SK-N-SH (cell line): ENCODE measurements at regions not wholly inside any gene's neighbourhood (a gene's known extent, or its start where the extent isn't known, plus 50 kb on each side); places are given as distances from the start of the nearest gene placed in this dataset.

Source experiments
- CTCF ChIA-PET: fragments of 300-600, 350-600 bp; formaldehyde crosslinking; extraction: SDS; loops from one replicate; lab custom pipeline; 2021; lab: Yijun Ruan, JAX
- POLR2A ChIA-PET: fragments of 350-600 bp; sonication (Branson Sonifier 250); formaldehyde crosslinking; extraction: SDS; loops from one replicate; lab custom pipeline; 2020; ENCODE audit warnings: antibody characterized with exemption, inconsistent platforms; lab: Yijun Ruan, JAX
- DNase-seq: peaks from one replicate; pipeline ENCODE4 v3.0.0; 2012
- H2AFZ ChIP-seq: fragments of 200-600 bp; sonication (generic); 2 replicates; pipeline ENCODE4 v1.8.1; 2016; ENCODE audit warnings: antibody characterized with exemption, mild to moderate bottlenecking, low read depth
- H3F3A ChIP-seq: fragments of 200-600 bp; sonication (generic); replicated peaks from 2 replicates; pipeline ENCODE3; 2016; ENCODE audit warnings: antibody characterized with exemption, mild to moderate bottlenecking; ENCODE audit not compliant: insufficient read depth
- H3K27ac ChIP-seq, 2 experiments: fragments of 200-500 bp in 1 of 2; fragments of 200-600 bp in 1 of 2; sonication (Bioruptor generic) in 1 of 2; sonication (generic), shearing (Covaris generic) in 1 of 2; 2 replicates each; pipeline versions ENCODE4 v1.5.1 to v1.6.1; 2014 to 2016; ENCODE audit warnings: low read depth in 2 of 2, inconsistent platforms in 1 of 2, low read length in 1 of 2, mild to moderate bottlenecking in 1 of 2, mixed read lengths in 1 of 2
- H3K27me3 ChIP-seq: fragments of 200-600 bp; sonication (generic), shearing (Covaris generic); 2 replicates; pipeline ENCODE4 v1.6.1; 2016; ENCODE audit warnings: mixed run types; ENCODE audit not compliant: insufficient read depth
- H3K36me3 ChIP-seq, 2 experiments: fragments of 200-500 bp in 1 of 2; fragments of 200-600 bp in 1 of 2; sonication (Bioruptor generic) in 1 of 2; sonication (generic) in 1 of 2; replicated peaks in 1 of 2; 2 replicates each; pipeline versions ENCODE3 to v1.5.1; 2014 to 2016; ENCODE audit warnings: low read length in 1 of 2, mild to moderate bottlenecking in 1 of 2; ENCODE audit not compliant: insufficient read depth in 2 of 2, control insufficient read depth in 1 of 2
- H3K4me1 ChIP-seq, 2 experiments: fragments of 200-500 bp in 1 of 2; fragments of 200-600 bp in 1 of 2; sonication (Bioruptor generic) in 1 of 2; sonication (generic), shearing (Covaris generic) in 1 of 2; 2 replicates each; pipeline versions ENCODE4 v1.5.1 to v1.6.1; 2014 to 2016; ENCODE audit warnings: low read depth in 1 of 2, low read length in 1 of 2, mixed run types in 1 of 2; ENCODE audit not compliant: insufficient read depth in 2 of 2, control insufficient read depth in 1 of 2
- H3K4me2 ChIP-seq: fragments of 200-600 bp; sonication (generic), shearing (Covaris generic); 2 replicates; pipeline ENCODE4 v1.6.1; 2017; ENCODE audit warnings: mixed run types
- H3K4me3 ChIP-seq, 2 experiments: fragments of 200-500 bp in 1 of 2; fragments of 200-600 bp in 1 of 2; sonication (Bioruptor generic) in 1 of 2; sonication (generic), shearing (Covaris generic) in 1 of 2; 2 replicates each; pipeline versions ENCODE4 v1.5.1 to v1.8.1; 2014 to 2016; ENCODE audit warnings: low read depth in 2 of 2, inconsistent platforms in 1 of 2, low read length in 1 of 2, mild to moderate bottlenecking in 1 of 2, mixed read lengths in 1 of 2, moderate library complexity in 1 of 2
- H3K79me2 ChIP-seq: fragments of 200-600 bp; sonication (generic); 2 replicates; pipeline ENCODE4 v1.8.1; 2017; ENCODE audit warnings: mild to moderate bottlenecking; ENCODE audit not compliant: insufficient read depth
- H3K9ac ChIP-seq: fragments of 200-600 bp; sonication (generic); 2 replicates; pipeline ENCODE4 v1.6.1; 2017; ENCODE audit warnings: mixed run types
- H3K9me2 ChIP-seq: fragments of 200-600 bp; sonication (generic); 2 replicates; pipeline ENCODE4 v1.6.1; 2017; ENCODE audit warnings: mixed run types
- H3K9me3 ChIP-seq: fragments of 200-600 bp; sonication (generic); 2 replicates; pipeline ENCODE4 v1.6.1; 2017; ENCODE audit warnings: mixed run types, mild to moderate bottlenecking, moderate library complexity
- H4K20me1 ChIP-seq: fragments of 200-600 bp; sonication (generic); 2 replicates; pipeline ENCODE4 v1.6.1; 2017; ENCODE audit warnings: mild to moderate bottlenecking, mixed run types; ENCODE audit not compliant: insufficient read depth
- EP300 ChIP-seq, 2 experiments: IDR thresholded peaks; 2 replicates each; pipeline versions ENCODE4 v1.4.0 to v1.6.1; 2012; ENCODE audit warnings: borderline replicate concordance in 1 of 2, low read depth in 1 of 2, low read length in 1 of 2
- FOSL2 ChIP-seq: IDR thresholded peaks from 2 replicates; pipeline ENCODE4 v1.4.0; 2012; ENCODE audit warnings: low read depth, mild to moderate bottlenecking, moderate library complexity, borderline replicate concordance
- FOXJ3 ChIP-seq: sonication (generic); formaldehyde crosslinking; IDR thresholded peaks from 2 replicates; pipeline ENCODE4 v1.5.1; 2020; ENCODE audit warnings: mild to moderate bottlenecking, missing genetic modification reagents
- GABPA ChIP-seq: IDR thresholded peaks from 2 replicates; pipeline ENCODE4 v1.4.0; 2012; ENCODE audit warnings: low read depth, mild to moderate bottlenecking
- JUND ChIP-seq: IDR thresholded peaks from 2 replicates; pipeline ENCODE4 v1.4.0; 2012
- MAX ChIP-seq: IDR thresholded peaks from 2 replicates; pipeline ENCODE4 v1.4.0; 2012; ENCODE audit warnings: low read depth
- MEF2A ChIP-seq: IDR thresholded peaks from 2 replicates; pipeline ENCODE4 v1.4.0; 2012; ENCODE audit warnings: low read depth, borderline replicate concordance
- NFIC ChIP-seq: IDR thresholded peaks from 2 replicates; pipeline ENCODE4 v1.4.0; 2012; ENCODE audit warnings: borderline replicate concordance
- RCOR1 ChIP-seq: fragments of 150-350 bp; IDR thresholded peaks from 2 replicates; pipeline ENCODE4 v1.6.1; 2017; ENCODE audit warnings: antibody characterized with exemption, low read length
- SIN3A ChIP-seq: IDR thresholded peaks from 2 replicates; pipeline ENCODE4 v1.6.1; 2012; ENCODE audit warnings: low read depth, mild to moderate bottlenecking, low read length, moderate library complexity, borderline replicate concordance
- TCF12 ChIP-seq: IDR thresholded peaks from 2 replicates; pipeline ENCODE4 v1.4.0; 2012
- TEAD4 ChIP-seq: IDR thresholded peaks from 2 replicates; pipeline ENCODE4 v1.4.0; 2012; ENCODE audit warnings: mild to moderate bottlenecking, borderline replicate concordance; ENCODE audit not compliant: insufficient read depth
- WGBS: methylation state at CpG from one replicate; pipeline ENCODE4 v1.1.6; 2017; ENCODE audit warnings: low lambda C conversion rate; 5-methylcytosine and 5-hydroxymethylcytosine counted together
- TF ChIP-seq, protein P1 (sequence below): IDR thresholded peaks from 2 replicates; pipeline ENCODE4; 2012
- TF ChIP-seq, protein P2 (sequence below): fragments of 200-600 bp; sonication (generic); IDR thresholded peaks from 2 replicates; pipeline ENCODE4 v1.6.1; 2017; ENCODE audit warnings: antibody characterized with exemption, mild to moderate bottlenecking, moderate library complexity

DNA sequence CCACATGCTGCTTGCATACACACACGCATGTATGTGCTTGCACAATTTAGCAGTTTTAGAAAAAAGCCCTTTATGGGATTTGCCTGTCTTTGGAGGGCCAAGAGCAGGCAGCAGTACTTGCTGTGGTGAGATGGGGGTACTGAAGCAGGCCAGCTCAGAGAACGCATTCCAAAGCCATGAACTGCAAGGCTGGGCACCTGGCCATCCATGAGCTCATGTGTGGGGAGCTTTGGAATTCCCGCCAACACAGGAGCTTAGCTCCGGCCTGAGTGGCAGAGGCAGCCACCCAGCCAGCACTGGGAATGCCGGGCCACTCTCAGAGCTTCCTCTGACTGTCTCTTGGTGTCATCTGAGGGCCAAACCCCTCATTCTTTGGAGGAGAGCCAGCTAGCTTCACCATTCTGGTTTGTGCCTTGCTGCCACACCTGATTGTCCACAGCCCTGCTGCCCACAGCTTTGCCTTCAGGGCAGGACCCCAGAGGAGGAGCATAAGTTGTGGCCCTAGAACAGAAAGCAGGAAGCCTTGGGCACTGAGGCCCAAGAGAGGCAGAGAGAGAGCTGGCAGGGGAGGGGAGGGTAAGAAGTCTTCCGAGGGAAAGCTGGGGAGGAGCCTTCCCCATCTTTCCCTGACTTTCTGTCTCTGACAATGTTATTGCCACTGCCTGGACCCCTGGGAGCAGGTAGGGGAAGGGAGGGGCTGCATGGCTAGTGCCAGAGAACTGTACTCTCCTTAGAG lies 92.1 kb upstream of the POU3F1 start:
- POLR2A ChIA-PET = interaction anchor here (0.6 kb wide), 1 partner anchor 142 kb away, joined by 6 read pairs; no protein-coding TSS in a partner anchor
- Histone ChIP-seq H3K9me2 (no peaks in the 10 kb centered on the region), H3K4me3 (no peak overlapping the region), H3K79me2 (no peaks in the 10 kb centered on the region), H3F3A (no peaks in the 10 kb centered on the region), H2AFZ (peak overlapping the region; percentile 72; the same call in 1 of the 2 replicates), H3K27me3 (peaks cover 20% of the 10 kb centered on the region), H4K20me1 (no peaks in the 10 kb centered on the region), H3K4me1 (peaks cover 0 to 19% of the 10 kb centered on the region in 2 experiments; a peak in 1 of 4 replicates), H3K4me2 (peak overlapping the region; percentile 53), H3K9me3 (no peaks in the 10 kb centered on the region), H3K9ac (no peak overlapping the region), H3K36me3 (no peaks in the 10 kb centered on the region), H3K27ac (peak overlapping the region in 1 of 2 experiments; percentile 37; a peak in 1 of 4 replicates)
- 5% methylated on average over 2 of the region's 6 CpGs for WGBS
- DNase-seq = no peak
- peak; percentile 80 for TF ChIP-seq FOSL2
- TF ChIP-seq SIN3A = peak; percentile 62; the same call in 1 of the 2 replicates
- TF ChIP-seq EP300 (IDR thresholded peaks at IDR 0.05; ENCODE audit: borderline replicate concordance in 1 of 2, low read depth in 1 of 2, low read length in 1 of 2) = peak in 1 of 2 experiments; percentile 66; a peak in 1 of 4 replicates
- TF ChIP-seq, protein P1, sequence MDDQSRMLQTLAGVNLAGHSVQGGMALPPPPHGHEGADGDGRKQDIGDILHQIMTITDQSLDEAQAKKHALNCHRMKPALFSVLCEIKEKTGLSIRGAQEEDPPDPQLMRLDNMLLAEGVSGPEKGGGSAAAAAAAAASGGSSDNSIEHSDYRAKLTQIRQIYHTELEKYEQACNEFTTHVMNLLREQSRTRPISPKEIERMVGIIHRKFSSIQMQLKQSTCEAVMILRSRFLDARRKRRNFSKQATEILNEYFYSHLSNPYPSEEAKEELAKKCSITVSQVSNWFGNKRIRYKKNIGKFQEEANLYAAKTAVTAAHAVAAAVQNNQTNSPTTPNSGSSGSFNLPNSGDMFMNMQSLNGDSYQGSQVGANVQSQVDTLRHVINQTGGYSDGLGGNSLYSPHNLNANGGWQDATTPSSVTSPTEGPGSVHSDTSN = peak; percentile 96
- peak; percentile 80; the same call in 1 of the 2 replicates for TF ChIP-seq MAX
- 0 out of 2 replicates have a peak, but pooled peaks have one; percentile 13 for TF ChIP-seq GABPA
- no peak for TF ChIP-seq MEF2A
- no peak for TF ChIP-seq FOXJ3 (CRISPR knock-in tag)
- peak; percentile 97 for TF ChIP-seq NFIC
- no peak for TF ChIP-seq RCOR1
- TF ChIP-seq, protein P2, sequence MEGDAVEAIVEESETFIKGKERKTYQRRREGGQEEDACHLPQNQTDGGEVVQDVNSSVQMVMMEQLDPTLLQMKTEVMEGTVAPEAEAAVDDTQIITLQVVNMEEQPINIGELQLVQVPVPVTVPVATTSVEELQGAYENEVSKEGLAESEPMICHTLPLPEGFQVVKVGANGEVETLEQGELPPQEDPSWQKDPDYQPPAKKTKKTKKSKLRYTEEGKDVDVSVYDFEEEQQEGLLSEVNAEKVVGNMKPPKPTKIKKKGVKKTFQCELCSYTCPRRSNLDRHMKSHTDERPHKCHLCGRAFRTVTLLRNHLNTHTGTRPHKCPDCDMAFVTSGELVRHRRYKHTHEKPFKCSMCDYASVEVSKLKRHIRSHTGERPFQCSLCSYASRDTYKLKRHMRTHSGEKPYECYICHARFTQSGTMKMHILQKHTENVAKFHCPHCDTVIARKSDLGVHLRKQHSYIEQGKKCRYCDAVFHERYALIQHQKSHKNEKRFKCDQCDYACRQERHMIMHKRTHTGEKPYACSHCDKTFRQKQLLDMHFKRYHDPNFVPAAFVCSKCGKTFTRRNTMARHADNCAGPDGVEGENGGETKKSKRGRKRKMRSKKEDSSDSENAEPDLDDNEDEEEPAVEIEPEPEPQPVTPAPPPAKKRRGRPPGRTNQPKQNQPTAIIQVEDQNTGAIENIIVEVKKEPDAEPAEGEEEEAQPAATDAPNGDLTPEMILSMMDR = peak; percentile 29; the same call in 1 of the 2 replicates
- TF ChIP-seq JUND = peak; percentile 81
- peak; percentile 68 for TF ChIP-seq TCF12
- TF ChIP-seq TEAD4 = peak; percentile 39; the same call in 1 of the 2 replicates
- CTCF ChIA-PET = interaction anchor here (3.5 kb wide), 1 partner anchor 14 kb away, joined by 12 read pairs; no protein-coding TSS in a partner anchor
